GM18511 (cell line): ENCODE measurements at regions not wholly inside any gene's neighbourhood (a gene's known extent, or its start where the extent isn't known, plus 50 kb on each side); places are given as distances from the start of the nearest gene placed in this dataset.
"Not testable (repeated sequence)": the region's sequence is repeated elsewhere in the genome, so short reads cannot be mapped to it uniquely, and the experiment has no call there.

ENCODE experiments used
- ATAC-seq: cut with Tn5 transposase; IDR thresholded peaks from one replicate; pipeline ENCODE4 v1.9.1; 2021; ENCODE audit warnings: mild to moderate bottlenecking, moderate library complexity; ENCODE audit not compliant: unreplicated experiment

DNA sequence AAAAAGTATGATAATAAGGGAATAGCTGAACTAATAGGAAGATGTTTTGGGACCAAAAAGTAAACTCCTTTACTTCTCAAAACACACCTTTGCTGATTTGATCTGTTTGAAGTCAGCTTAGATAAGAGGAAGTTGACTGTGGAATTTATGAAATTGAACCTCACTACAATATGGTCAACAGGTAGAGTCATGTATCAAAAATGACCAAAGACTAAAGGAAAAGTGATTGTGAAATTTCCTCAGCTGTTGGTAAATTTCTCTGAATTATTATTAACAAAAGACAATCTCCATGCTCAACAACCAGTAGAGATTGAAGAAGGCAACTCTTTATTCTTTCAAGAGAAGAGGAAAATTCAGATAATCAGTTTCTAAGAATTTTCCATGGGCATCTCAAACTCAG lies 826.5 kb downstream of the KCNA4 start:
- no peak for ATAC-seq

DNA sequence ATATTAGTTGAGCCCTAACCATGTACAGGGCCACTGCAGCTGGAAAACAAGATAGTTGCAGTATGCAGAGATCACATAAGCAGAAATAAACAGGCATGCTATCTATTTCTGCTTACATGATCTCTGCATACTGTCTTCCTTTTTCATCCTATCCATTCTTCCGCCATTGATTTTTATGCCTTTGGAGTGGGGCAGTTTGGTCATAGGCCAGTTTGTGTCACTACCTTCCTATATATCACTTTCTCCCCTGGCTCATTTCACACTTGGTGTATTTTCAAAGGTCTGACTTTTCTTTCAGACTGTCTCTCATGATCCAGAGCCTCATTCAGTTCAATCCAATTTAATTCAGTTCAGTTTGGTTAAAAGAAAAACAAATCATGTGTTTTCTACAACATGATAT lies 829.6 kb downstream of the KCNA4 start:
- ATAC-seq: no peak

DNA sequence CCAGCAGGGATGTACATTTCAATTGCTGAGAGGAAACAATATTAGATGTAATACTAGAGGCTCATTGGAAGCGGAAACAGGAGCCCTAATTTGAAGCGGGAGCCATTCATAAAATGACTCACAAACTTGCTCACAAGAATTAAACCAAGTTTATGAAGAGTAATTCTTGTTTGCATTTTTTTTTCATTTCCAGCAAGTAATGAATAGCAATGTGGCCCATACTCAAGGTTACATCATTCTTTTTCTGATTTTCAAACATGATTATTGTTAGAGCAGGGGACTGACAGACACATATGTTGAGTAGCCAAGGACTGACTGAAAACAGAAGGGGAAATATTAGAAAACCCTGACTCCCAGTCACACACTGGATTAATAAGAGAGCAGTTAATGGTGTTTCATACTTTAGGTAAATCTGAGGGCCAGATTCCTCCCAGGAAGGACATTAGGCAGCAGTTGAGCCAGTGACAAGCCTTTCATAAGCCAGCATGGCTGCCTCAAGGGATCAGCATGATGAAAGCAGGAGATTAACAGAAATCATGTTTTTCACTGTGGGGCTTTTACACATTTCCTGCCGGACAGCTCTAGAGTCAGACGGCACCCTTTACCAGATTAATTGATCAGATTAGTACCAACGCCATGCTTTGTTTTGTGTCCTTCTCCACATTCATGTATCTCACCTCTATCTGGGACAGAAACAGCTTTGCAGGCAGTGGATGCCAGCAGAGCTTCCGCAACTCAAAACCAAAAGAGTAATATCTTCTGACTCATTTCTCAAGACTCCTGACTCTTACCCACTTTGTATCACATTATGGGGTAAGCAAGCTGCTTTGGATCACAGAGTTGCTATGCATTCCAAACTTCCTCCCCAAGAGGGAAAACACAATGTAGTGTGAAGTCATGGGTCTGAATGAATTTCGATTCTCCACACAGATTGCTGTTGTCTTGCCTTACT lies 831.6 kb downstream of the KCNA4 start:
- ATAC-seq: no peak

DNA sequence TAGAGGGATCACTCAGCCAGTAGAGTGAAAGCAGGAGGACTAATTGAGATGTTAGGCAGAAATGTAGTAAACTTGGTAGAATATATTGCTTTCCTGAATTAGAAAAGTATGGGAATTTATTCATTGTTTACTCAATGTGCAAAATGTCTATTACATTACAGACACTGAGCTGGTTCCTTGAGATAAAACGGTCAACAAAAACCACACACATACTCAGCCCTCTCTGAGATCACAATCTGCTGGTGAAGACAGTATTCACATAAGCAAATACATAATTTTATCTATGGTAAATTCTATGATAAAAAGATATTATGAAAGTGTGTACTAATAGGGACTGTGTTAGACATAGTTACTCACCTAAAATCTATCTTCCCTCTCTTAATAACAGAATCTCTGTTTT lies 833.5 kb downstream of the KCNA4 start:
- ATAC-seq: no peak

DNA sequence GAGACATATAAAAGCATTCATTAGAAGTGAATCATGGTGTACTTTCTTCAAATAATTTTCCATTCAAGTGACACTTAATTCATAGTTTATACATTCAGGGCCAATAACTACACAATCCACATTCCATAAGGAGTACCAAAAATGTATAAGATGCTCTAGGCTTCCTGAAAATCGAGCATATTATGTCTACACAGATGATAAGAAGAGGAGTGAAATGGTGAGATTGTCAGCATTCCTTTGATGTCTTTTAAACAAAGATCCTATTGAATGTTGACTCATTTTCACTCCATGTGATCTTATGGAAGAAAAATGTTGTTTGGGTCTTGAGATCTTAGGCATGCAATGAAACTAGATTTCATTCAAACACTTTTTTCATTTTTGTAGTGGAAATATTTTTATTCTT lies 843.2 kb downstream of the KCNA4 start:
- ATAC-seq: no peak

DNA sequence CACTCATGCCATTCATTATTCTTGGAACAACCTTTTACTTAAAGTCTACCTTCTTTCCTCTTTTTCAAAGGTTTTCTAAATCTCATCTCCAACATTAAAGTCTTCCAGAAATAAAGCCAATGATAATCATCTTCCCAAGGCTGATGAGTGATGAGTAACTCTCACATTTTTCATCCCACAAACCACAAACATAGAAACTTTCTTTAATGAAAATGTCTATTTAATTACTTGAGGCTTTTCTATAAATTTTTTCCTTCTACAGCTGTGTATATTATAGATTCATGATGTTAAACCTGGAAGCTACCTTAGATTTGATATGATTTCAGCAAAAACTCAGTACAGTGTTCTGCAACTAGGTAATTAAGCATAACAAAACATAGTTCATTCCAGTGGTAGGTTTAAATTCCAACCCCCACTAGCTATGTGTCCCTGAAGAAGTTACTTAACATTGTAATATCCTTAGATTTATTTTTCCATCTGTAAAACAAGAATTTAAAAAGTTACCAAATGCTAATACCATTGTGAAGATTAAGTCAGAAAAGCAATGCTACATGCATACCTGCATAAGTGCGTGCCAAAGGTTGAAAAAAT lies 845.4 kb downstream of the KCNA4 start:
- no peak for ATAC-seq

DNA sequence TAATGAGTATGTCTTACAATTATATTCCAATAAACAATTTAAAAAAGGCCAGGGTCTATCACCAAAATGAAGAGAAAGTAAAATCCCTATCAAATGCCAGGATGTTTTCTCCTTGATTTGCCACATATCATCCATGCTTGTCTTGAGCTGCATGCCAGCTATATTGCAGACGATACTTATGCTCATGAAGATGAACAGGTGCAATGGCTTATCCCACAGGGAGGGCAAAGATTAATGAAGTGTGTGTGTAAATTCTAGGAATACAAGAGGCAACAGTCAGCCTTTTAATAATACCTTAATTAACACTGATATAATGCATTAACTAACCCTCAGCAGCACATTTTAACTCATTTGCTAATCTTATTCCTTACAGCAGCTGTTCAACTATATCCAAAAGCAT lies 850.5 kb downstream of the KCNA4 start:
- ATAC-seq: no peak

DNA sequence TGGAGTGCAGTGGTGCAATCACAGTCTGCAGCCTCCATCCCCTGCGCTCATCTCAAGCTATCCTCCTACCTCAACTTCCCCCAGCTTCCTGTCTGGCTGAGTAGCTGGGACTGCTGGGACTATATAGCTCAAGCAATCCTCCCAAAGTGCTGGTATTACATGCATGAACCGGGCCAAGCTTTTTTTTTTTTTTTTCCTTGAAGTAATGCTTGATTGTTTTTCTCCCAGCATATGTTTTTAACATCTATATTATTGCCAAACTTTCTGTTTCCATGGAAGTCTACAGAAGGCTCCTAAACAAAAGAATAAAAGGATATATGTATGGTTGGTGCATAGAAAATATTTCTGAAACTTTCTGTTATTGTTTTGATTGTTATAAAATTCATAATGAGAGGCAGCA lies 853.6 kb downstream of the KCNA4 start:
- ATAC-seq: no peak

DNA sequence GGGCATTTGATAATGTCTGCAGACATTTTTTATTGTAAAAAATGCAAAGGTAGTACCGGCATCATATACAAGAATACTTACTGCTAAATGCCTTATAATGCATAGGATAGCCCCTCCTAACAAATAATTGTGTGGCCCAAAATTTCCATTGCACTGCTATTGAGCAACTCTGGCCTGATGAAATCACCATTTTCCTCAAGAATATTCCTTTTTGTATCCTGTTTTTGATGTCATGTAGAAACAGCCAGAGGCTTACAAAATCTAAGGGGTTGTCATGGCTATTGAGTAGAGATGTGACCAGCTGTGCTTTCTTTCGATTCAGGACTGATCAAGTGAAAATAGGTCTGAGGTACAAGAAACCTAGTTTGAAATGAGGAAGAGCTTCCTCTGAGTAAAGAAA lies 854.3 kb downstream of the KCNA4 start:
- no peak for ATAC-seq

DNA sequence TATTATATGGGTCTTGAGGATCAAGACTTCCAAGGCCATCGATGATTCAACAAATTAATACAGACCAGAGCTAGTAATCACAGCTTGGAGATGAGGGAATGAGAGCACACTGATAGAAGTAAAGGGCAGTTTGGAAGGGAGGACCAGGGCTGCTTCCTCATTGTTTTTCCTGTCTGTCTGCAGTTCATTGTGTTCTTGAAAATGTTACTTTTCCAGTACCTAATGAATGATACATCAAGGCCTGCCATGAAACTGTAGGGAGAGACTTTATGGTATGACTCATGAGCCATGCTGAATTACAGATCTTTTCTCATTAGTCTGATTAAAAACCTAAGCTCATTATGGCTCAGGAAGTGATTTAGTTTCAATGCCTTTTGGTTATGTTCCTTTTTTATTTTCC lies 855.6 kb downstream of the KCNA4 start:
- no peak for ATAC-seq

DNA sequence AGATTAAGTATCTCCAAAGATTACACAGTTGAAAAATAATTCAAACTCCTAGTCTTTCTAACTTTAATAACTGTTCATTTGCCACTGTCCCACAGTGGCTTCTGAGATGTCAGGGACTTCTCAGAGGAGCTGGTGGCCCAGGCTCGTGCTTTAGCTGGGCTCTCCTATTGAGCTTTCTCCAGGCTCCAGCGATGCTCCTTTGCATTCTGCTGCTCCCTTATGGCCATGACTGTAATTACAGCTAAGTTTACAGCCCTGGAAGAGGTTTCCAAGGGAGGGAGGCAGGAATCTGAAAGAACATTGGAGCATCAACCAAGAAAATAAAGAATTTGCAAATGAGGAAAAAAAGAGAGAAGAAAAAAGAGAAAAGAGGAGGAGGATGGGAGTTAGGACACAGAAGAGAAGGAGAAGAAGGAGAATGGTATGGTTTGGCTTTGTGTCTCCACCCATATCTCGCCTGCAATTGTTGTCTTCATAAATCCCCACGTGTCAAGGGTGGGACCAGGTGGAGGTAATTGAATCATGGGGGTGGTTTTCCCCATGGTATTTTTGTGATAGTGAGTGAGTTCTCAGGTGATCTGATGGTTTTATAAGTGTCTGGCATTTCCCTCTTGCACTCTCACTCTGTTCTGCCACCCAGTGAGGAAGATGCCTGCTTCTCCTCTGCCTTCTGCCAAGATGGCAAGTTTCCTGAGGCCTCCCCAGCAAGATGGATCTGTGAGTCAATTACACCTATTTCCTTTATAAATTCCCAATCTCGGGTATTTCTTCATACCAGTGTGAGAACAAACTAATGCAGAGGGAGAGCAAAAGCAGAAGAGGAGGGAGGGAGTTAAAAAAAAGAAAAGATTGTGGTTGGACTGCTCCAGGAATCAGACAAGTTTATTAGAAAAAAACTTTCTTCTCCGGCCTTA lies 857.0 kb downstream of the KCNA4 start:
- ATAC-seq: peak; percentile 79

DNA sequence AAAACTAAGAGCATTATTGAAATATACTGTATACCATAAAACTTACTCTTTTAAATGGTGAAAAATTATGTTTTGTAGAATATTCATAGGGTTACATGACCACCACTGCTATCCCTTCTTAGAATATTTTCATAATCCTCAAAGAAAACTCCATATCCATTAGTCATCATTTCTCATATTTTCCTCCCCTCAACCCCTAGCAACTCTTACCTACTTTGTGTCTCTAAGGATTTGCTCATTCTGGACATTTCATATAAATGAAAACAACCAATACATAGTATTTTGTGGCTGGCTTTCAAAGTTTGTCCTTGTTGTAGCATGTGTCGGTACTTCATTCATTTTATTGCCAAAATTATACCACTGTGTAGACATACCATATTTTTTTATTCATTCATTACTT lies 863.8 kb downstream of the KCNA4 start:
- ATAC-seq: no peak

DNA sequence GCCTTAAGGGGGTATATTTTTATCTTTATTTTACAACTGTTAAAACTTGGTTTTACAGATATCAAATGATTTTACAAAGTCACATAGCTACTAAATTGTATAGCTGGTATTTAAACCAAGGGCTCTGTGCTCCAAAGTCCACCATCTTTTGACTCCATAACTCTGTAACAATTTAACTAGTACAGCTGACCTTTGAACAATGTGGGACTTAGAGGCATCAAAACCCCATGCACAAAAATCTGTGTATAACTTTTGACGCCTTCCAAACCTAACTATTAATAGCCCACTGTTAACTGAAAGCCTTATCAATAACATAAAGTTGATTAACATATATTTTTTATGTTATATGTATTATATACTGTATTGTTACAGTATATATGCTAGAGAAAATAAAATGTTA lies 874.3 kb downstream of the KCNA4 start:
- not testable (repeated sequence) for ATAC-seq

DNA sequence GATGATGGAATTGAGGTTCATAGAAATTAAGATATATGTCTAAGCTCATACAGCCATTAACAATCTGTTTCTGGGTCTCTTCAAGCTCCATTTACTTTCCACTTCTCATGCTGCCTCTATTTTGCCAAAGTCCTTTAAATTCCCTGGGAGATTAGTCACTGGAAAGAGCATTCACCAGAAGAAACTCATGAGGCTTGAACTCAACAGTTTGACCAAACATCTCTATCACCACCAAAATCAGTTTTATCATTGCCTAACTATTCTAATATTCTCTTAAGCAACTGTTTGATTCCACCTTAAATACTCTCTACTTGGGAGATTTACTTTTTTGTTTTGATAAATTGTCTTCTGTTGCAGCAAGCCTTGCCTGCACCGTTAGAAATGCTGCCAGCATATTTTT lies 881.3 kb downstream of the KCNA4 start:
- ATAC-seq: no peak

DNA sequence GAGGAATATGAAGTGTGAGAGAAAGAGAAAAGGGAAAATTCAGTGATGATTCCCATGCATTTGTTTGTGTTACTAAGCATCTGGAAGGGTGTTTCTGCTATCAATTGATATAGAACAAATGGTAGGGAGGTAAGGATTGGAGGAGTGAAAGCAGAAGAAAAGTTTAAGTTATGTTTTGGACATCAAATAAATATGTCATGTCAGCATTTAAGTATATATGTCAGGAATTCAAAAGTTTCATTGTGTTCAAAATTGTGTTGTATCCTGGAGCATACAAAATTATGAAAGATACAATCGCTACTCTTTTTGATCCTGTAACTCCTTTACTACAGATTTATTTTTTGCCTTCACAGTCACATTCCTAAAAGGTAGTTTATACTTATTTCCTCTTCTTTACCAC lies 885.8 kb downstream of the KCNA4 start:
- no peak for ATAC-seq

DNA sequence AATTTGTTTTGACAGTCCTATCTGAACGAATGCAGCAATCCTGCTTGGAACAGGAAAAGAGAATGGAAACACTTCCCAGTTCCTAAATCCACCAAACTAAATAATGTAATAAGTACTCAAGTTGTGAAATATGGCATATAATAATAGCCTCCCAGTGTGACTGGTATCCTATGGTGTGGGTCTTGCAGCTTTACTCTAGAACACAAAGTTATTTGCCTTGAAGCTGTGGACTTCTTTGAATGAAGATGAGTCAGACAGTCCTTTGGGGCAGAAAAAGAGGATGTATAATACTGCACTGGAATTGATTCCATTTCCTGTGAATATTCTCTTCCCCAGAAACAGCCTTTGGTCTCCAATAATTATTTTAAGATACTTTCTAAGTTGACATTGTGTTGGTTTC lies 887.0 kb downstream of the KCNA4 start:
- ATAC-seq: no peak

DNA sequence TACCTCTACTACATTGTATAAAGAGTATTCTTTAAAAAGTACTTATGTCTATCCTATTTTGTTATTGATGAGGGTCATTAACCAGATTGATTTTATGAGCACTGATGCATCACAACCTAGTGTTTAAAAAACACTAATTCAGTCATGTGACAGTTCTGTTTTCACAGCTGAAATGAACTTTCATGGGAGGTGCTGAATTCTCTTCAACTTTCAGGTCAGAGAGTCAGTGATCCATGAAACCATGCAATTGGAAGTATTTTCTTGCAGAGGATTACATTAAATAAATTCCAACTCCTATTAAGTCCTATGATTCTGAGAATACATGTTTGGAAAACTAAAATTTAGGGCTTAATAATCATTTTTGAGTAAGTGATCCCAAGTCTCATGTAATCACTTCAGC lies 889.4 kb downstream of the KCNA4 start:
- no peak for ATAC-seq

DNA sequence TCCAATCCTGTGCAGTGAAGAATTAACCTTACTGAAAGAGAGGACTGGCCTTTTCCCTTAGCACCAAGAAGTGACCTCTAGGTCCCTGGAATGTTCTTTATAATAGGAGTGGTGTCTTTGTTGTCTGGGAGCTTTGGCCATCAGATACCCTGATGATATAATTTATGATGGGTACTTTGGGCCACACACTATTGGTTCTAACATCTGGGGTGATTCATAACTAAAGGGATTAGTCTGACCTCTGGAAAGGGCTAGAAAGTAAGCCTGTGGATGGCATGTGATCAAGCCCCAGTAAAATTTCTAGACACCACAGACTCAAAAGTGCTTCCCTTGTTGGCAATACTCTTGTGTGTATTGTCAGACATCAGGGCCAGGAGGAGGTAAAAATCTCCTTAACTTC lies 891.2 kb downstream of the KCNA4 start:
- no peak for ATAC-seq

DNA sequence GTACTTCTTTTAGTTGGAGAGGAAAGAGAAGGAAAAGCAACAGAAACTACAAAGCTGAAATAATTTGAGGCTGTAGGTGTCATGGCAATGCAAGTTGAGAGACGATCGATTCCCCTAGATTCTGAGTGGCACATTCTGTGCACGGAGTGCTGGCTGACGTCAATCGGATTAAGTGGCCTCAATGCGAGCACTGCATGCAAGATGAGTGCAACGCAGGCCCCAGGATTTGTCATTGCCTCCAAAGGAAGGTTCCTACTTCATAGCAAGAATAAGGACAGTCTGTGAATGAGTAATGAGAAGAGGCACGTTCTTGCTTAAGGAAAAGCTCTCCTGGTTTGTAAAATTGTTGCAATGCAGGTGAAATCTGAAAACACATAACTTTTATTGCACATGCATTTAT lies 892.4 kb downstream of the KCNA4 start:
- no peak for ATAC-seq

DNA sequence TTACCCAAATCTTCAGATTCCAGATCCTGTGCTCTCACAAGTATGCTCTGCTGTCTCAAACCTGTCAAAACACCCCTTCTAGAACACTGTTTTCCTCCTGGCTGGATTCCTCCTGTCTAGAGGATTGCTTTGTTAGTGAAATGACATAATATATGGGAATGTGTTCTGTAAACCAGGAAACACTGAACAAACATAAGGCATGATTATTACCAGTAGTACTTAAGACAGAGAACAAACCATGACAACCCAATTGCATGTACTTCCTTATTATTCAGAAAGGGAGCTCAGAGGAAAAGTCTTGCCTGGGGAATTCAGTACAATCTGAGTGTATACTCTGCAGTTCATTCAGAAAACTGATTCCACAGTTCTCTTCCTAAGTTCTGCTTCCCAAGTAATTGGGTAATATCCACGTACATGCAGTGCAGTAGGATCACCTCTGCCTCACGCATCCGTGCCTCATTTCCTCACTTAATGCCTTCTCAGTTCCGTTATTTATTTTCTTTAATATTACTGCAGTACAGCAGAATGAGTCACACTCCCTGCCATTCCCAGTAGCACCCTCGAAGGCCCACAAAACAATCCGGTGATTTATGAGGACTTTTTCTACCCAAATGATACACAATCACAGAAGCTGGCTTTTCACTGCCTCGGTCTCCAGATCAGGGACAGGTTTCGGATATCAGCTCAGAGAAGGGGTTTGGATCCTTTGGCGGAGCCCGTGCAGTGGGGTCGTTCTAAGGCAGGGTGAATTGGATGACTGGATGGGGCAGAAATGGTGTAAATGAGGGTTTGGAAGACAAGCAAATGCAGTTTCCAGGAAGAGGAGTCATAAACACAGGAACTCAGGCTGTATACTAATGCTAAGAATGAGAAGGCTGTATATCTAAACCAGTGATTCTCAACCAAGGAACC lies 896.9 kb downstream of the KCNA4 start:
- no peak for ATAC-seq
